Muscle of leg (tissue), 3 donors: ENCODE measurements at regions not wholly inside any gene's neighbourhood (a gene's known extent, or its start where the extent isn't known, plus 50 kb on each side); places are given as distances from the start of the nearest gene placed in this dataset.

Source experiments
- DNase-seq: peaks from one replicate; pipeline ENCODE4 v3.0.0; 2013
- H3K27ac ChIP-seq: one replicate; pipeline ENCODE4 v1.5.1; 2013; ENCODE audit warnings: mild to moderate bottlenecking, low read length, control low read depth
- H3K27me3 ChIP-seq: one replicate; pipeline ENCODE4 v1.6.1; 2013; ENCODE audit warnings: low read length; ENCODE audit not compliant: control insufficient read depth, insufficient read depth
- H3K36me3 ChIP-seq: one replicate; pipeline ENCODE4 v1.6.1; 2013; ENCODE audit warnings: low read length; ENCODE audit not compliant: control insufficient read depth, insufficient read depth
- H3K4me1 ChIP-seq: one replicate; pipeline ENCODE4 v1.6.1; 2013; ENCODE audit warnings: low read length; ENCODE audit not compliant: control insufficient read depth, insufficient read depth
- H3K4me3 ChIP-seq: one replicate; pipeline ENCODE4 v1.5.1; 2013; ENCODE audit warnings: low read length, control low read depth
- H3K9me3 ChIP-seq: replicated peaks from 2 replicates; pipeline ENCODE4 v1.6.1; 2013; ENCODE audit warnings: low read depth, low read length; ENCODE audit not compliant: control insufficient read depth
- WGBS: methylation state at CpG from one replicate; pipeline ENCODE4 v1.1.5; 2013; ENCODE audit warnings: missing lambda C conversion rate; ENCODE audit not compliant: insufficient coverage; 5-methylcytosine and 5-hydroxymethylcytosine counted together

GRCh38 chr4:129747756-129748155, 651.8 kb downstream of the C4orf33 start:
- no peaks in the 10 kb centered on the region for H3K9me3 ChIP-seq
- no peaks in the 10 kb centered on the region for H3K4me1 ChIP-seq
- WGBS: 40% methylated on average over 1 of the region's 2 CpGs
- H3K36me3 ChIP-seq: no peaks in the 10 kb centered on the region
- H3K4me3 ChIP-seq: no peak overlapping the region
- no peaks in the 10 kb centered on the region for H3K27me3 ChIP-seq
- peak; percentile 1 for DNase-seq
- H3K27ac ChIP-seq: no peak overlapping the region

DNA sequence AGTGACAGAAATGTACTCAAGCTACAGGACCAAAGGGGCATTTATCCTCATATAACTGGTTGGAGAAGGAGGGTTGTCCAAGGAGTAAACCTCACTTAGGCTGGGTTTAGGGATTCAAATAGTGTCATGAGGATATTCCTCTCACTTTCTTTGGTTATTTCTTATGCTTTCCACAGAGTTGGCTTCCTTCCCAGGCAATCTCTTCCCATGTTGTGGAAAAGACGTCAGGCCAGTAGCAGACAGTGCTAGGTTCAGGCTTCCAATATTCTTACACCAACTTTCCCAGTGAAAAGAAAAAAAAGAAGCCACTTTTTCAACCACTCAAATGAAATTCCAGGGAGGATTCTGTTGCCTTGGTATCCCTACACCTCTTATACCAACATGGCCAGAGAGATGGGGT, 653.0 kb downstream of the C4orf33 start:
- WGBS: no CpG with 5 or more reads among the region's 1 CpG
- peak; percentile 73 for DNase-seq

DNA sequence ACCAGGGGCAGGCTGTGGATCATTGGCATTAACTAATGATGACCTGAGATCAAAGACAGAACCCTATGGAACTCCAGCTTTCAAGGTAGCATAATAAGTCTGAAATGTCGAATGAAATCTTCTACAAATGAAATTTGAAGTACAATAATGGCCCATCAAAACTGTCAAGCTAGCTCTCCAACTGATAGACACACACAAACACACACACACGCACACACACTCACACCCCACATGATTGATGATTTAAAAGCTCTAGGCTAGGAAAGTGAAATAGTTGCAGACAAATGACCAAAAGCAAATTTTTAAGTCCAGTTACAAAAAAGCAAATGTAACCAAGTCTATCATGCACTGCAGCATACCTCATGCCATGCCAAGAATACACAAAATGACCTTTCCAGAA, 655.7 kb downstream of the C4orf33 start:
- no peaks in the 10 kb centered on the region for H3K36me3 ChIP-seq
- no CpG with 5 or more reads among the region's 2 CpGs for WGBS
- H3K4me1 ChIP-seq: no peaks in the 10 kb centered on the region
- no peaks in the 10 kb centered on the region for H3K9me3 ChIP-seq
- no peak overlapping the region for H3K4me3 ChIP-seq
- H3K27me3 ChIP-seq: no peaks in the 10 kb centered on the region
- H3K27ac ChIP-seq: no peak overlapping the region
- DNase-seq: no peak

More for the DNA sequence above, 653.0 kb downstream of the C4orf33 start:
- Histone ChIP-seq H3K27ac (no peak overlapping the region), H3K36me3 (no peaks in the 10 kb centered on the region), H3K27me3 (no peaks in the 10 kb centered on the region), H3K9me3 (no peaks in the 10 kb centered on the region), H3K4me1 (no peaks in the 10 kb centered on the region), H3K4me3 (no peak overlapping the region)

DNA sequence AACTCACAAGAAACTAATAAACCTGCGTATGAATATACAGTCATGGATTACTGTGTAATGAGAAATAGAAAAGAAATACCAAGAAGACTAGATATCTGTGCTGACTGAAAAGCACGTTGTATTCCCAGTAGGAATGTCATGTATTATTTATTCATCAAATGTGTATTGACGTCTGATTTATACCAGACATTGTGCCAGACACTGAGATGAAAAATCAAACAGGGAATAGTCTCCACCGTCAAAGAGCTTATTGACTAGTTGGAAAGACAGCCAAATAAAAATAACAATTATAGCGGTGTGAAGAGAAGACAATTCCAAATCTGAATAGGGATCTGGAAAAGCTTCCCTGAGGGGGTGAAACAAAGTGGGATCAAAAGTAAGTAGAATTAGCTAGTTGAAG, 687.6 kb downstream of the C4orf33 start:
- Histone ChIP-seq H3K27ac (no peak overlapping the region), H3K36me3 (no peaks in the 10 kb centered on the region), H3K27me3 (no peaks in the 10 kb centered on the region), H3K4me1 (no peaks in the 10 kb centered on the region), H3K9me3 (no peaks in the 10 kb centered on the region), H3K4me3 (no peak overlapping the region)
- no CpG with 5 or more reads among the region's 5 CpGs for WGBS
- no peak for DNase-seq

DNA sequence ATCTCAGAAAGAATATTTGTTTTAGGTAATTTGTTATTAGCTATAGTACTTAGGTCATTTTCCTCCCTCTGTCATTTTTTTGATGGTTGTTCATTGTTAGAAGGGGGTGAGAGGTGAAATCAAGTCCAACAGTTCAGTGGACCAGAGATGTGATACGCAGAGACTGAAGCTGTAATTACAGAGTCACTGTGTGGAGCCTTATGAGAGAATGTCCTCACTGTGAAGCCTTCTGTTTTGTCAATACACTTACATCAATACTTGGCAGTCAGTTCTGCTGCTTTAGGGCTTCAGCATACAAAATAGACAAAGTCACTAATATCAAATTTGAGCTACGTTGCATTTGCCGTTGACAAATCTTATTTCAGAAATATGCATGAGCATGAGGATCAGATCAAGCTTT, 692.5 kb downstream of the C4orf33 start:
- WGBS: 50% methylated on average over 2 of the region's 3 CpGs
- no peaks in the 10 kb centered on the region for H3K4me1 ChIP-seq
- peak; percentile 5 for DNase-seq
- H3K9me3 ChIP-seq: no peaks in the 10 kb centered on the region
- H3K27ac ChIP-seq: no peak overlapping the region
- no peak overlapping the region for H3K4me3 ChIP-seq
- H3K27me3 ChIP-seq: no peaks in the 10 kb centered on the region
- no peaks in the 10 kb centered on the region for H3K36me3 ChIP-seq

DNA sequence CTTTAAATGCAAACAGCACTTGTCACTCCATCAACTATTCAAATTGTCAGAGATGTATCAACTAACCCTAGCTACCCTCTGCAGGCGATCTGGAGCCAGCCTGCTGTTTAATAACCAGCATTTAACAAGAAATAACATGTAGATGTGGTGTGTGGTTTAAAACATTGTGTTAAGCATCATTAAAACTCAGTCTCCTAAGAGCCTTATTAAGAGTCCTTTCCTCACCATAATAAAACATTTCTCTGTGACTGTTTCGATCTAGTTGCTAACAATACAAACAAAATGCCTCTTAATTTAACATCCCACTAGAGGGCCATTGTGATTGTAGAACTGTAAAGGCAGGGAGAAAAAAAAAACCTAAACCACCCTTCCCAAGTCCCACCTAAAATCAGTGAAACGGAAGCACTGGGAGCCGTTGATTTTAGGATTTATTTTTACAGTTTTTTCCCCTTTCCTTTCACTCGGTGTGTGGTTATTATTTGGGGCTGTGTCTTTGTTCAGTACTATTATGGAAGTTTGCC, 708.6 kb downstream of the C4orf33 start:
- Histone ChIP-seq H3K9me3 (no peaks in the 10 kb centered on the region), H3K36me3 (no peaks in the 10 kb centered on the region), H3K4me3 (no peak overlapping the region), H3K4me1 (no peaks in the 10 kb centered on the region), H3K27me3 (no peaks in the 10 kb centered on the region), H3K27ac (no peak overlapping the region)
- WGBS: no CpG with 5 or more reads among the region's 5 CpGs
- DNase-seq: no peak

DNA sequence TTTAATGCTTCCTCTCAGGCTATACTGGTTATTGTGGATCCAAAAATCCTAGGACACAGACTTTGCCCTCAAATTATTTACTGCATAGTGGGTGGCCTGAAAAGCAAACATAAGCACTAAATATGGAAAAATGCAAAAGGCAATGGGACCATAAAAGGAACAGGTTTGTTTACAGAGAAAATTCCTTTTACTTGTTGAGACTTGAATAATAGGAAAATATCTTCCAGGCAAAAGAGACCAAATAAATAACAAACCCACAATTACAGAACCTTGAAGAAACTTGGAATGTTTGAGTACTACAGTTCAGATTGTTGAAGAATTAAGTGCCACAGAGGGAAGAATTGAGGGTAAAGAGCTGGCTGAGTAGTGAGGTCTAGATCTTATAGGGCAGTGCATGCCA, 711.0 kb downstream of the C4orf33 start:
- no peak overlapping the region for H3K27ac ChIP-seq
- H3K4me3 ChIP-seq: no peak overlapping the region
- no peak for DNase-seq
- H3K9me3 ChIP-seq: no peaks in the 10 kb centered on the region
- H3K27me3 ChIP-seq: no peaks in the 10 kb centered on the region
- no peaks in the 10 kb centered on the region for H3K36me3 ChIP-seq
- H3K4me1 ChIP-seq: no peaks in the 10 kb centered on the region

GRCh38 chr4:129808242-129808641, 712.3 kb downstream of the C4orf33 start:
- Histone ChIP-seq H3K9me3 (no peaks in the 10 kb centered on the region), H3K27me3 (no peaks in the 10 kb centered on the region), H3K4me3 (no peak overlapping the region), H3K27ac (no peak overlapping the region), H3K36me3 (no peaks in the 10 kb centered on the region), H3K4me1 (no peaks in the 10 kb centered on the region)
- no peak for DNase-seq
- WGBS: no CpG with 5 or more reads among the region's 1 CpG

DNA sequence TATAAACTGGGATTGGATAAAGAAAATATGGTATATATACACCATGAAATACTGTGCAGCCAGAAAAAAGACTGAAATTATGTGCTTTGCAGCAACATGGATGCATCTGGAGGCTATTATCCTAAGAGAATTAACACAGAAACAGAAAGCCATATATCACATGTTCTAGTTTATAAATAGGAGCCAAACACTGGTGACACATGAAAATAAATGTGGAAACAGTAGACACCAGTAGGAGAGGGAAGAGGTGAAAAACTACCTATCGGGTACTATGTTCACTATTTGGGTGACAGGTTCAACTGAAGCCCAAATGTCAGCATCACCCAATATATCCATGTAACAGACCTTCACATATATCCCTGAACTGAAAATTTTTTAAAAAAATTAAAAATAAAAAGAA, 725.1 kb downstream of the C4orf33 start:
- H3K4me3 ChIP-seq: no peak overlapping the region
- no CpG with 5 or more reads among the region's 1 CpG for WGBS
- peak; percentile 25 for DNase-seq
- no peaks in the 10 kb centered on the region for H3K4me1 ChIP-seq
- no peak overlapping the region for H3K27ac ChIP-seq
- no peaks in the 10 kb centered on the region for H3K9me3 ChIP-seq
- H3K36me3 ChIP-seq: no peaks in the 10 kb centered on the region
- no peaks in the 10 kb centered on the region for H3K27me3 ChIP-seq

DNA sequence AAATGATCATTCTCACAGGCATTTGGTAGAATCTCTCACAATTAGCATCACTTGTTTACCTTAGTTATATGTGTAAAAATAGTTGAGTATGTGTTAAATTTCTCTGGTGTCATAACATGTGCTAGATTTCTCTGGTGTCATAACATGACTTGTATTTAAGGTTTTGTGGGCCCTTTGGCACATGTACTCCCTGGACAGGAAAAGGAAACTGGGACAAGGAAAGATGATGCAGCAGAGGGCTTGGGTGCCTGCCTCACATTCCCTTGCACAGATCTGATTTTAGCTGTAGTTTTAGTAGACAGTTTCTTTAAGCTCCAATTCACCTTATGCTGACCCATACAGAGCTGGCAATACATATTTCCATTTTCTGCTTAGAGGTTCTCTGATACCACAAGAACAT, 726.0 kb downstream of the C4orf33 start:
- DNase-seq: peak; percentile 30
- H3K27ac ChIP-seq: no peak overlapping the region
- H3K27me3 ChIP-seq: no peaks in the 10 kb centered on the region
- no peaks in the 10 kb centered on the region for H3K4me1 ChIP-seq
- no peak overlapping the region for H3K4me3 ChIP-seq
- H3K36me3 ChIP-seq: no peaks in the 10 kb centered on the region
- H3K9me3 ChIP-seq: no peaks in the 10 kb centered on the region

- WGBS: 100% methylated on average over 1 of the region's 2 CpGs
- H3K27ac ChIP-seq: no peak overlapping the region
Observed at GRCh38 chr4:129822701-129823100, 726.7 kb downstream of the C4orf33 start.

More at GRCh38 chr4:129822701-129823100, 726.7 kb downstream of the C4orf33 start:
- Histone ChIP-seq H3K36me3 (no peaks in the 10 kb centered on the region), H3K27me3 (no peaks in the 10 kb centered on the region), H3K4me3 (no peak overlapping the region), H3K4me1 (no peaks in the 10 kb centered on the region), H3K9me3 (no peaks in the 10 kb centered on the region)
- DNase-seq: no peak
